ENCODE measurements at regions not wholly inside any gene's neighbourhood (a gene's known extent, or its start where the extent isn't known, plus 50 kb on each side); places are given as distances from the start of the nearest gene placed in this dataset.

- no peak overlapping the region for H3K27ac Mint-ChIP-seq
Measured at GRCh38 chr20:39800548-39800947, 838.4 kb downstream of the DHX35 start.

DNA sequence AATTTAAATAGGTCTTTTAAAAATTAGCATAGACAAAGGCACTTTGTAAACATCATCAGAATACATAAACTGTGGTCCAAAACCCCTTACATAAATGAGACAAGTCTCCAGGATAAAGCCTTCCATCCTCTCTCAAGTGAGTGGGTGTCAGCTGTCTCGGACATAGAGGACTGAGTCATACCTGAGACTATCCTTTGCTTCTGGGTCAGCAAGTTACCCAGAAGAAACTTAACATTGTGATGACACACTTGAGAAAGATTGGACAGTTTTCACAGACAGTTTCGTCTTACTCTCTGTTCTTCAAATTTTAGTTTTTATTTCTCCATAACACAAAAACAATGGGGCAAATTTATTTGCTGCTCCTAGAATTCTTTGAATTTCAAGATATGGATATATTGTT lies 838.0 kb downstream of the DHX35 start:
- peaks cover 1% of the 10 kb centered on the region for H3K9me3 Mint-ChIP-seq
- DNase-seq (no peak), ATAC-seq (no peak)
- no peak overlapping the region for H3K4me3 Mint-ChIP-seq
- ChIA-PET CTCF (no interaction called here), POLR2A (no interaction called here)
- TF ChIP-seq, protein P1, sequence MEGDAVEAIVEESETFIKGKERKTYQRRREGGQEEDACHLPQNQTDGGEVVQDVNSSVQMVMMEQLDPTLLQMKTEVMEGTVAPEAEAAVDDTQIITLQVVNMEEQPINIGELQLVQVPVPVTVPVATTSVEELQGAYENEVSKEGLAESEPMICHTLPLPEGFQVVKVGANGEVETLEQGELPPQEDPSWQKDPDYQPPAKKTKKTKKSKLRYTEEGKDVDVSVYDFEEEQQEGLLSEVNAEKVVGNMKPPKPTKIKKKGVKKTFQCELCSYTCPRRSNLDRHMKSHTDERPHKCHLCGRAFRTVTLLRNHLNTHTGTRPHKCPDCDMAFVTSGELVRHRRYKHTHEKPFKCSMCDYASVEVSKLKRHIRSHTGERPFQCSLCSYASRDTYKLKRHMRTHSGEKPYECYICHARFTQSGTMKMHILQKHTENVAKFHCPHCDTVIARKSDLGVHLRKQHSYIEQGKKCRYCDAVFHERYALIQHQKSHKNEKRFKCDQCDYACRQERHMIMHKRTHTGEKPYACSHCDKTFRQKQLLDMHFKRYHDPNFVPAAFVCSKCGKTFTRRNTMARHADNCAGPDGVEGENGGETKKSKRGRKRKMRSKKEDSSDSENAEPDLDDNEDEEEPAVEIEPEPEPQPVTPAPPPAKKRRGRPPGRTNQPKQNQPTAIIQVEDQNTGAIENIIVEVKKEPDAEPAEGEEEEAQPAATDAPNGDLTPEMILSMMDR (IDR thresholded peaks at IDR 0.05) = no peak
- H3K4me1 Mint-ChIP-seq (ENCODE audit: low read depth) = no peaks in the 10 kb centered on the region
- intact Hi-C loops (cut with micrococcal nuclease) = no loop called here
- H3K36me3 Mint-ChIP-seq (ENCODE audit: low read depth) = no peaks in the 10 kb centered on the region
- H3K27me3 Mint-ChIP-seq = no peaks in the 10 kb centered on the region
- no peak overlapping the region for H3K27ac Mint-ChIP-seq

More at GRCh38 chr20:39800548-39800947, 838.4 kb downstream of the DHX35 start:
- ChIA-PET CTCF (no interaction called here), POLR2A (no interaction called here)
- ATAC-seq (no peak), DNase-seq (no peak)
- no peaks in the 10 kb centered on the region for H3K4me1 Mint-ChIP-seq (ENCODE audit: low read depth)
- intact Hi-C loops (cut with micrococcal nuclease) = no loop called here
- H3K27me3 Mint-ChIP-seq = no peaks in the 10 kb centered on the region
- no peak overlapping the region for H3K4me3 Mint-ChIP-seq
- H3K36me3 Mint-ChIP-seq (ENCODE audit: low read depth) = no peaks in the 10 kb centered on the region
- TF ChIP-seq, protein P1 (IDR thresholded peaks at IDR 0.05) = no peak
- peaks cover 1% of the 10 kb centered on the region for H3K9me3 Mint-ChIP-seq

- CTCF ChIA-PET = no interaction called here
- H3K9me3 Mint-ChIP-seq = peaks cover 1% of the 10 kb centered on the region
- H3K27ac Mint-ChIP-seq = no peak overlapping the region
- H3K4me3 Mint-ChIP-seq = no peak overlapping the region
- ATAC-seq (no peak), DNase-seq (no peak)
- POLR2A ChIA-PET = no interaction called here
- no peaks in the 10 kb centered on the region for H3K27me3 Mint-ChIP-seq
- intact Hi-C loops (cut with micrococcal nuclease) = no loop called here
- no peaks in the 10 kb centered on the region for H3K36me3 Mint-ChIP-seq (ENCODE audit: low read depth)
- TF ChIP-seq, protein P1 (IDR thresholded peaks at IDR 0.05) = no peak
- no peaks in the 10 kb centered on the region for H3K4me1 Mint-ChIP-seq (ENCODE audit: low read depth)
Measured at GRCh38 chr20:39799366-39799965, 837.3 kb downstream of the DHX35 start.

- intact Hi-C loops (cut with micrococcal nuclease) = no loop called here
- Mint-ChIP-seq H3K4me3 (no peak overlapping the region), H3K4me1 (ENCODE audit: low read depth) (no peaks in the 10 kb centered on the region), H3K36me3 (ENCODE audit: low read depth) (no peaks in the 10 kb centered on the region), H3K27ac (no peak overlapping the region), H3K27me3 (no peaks in the 10 kb centered on the region), H3K9me3 (peaks cover 1% of the 10 kb centered on the region)
- ATAC-seq = no peak
- POLR2A ChIA-PET = no interaction called here
- TF ChIP-seq, protein P1 (IDR thresholded peaks at IDR 0.05) = no peak
- CTCF ChIA-PET = no interaction called here
- DNase-seq = no peak
Measured at GRCh38 chr20:39795401-39796272, 833.5 kb downstream of the DHX35 start.

GRCh38 chr20:39792334-39792733 lies 830.2 kb downstream of the DHX35 start:
- TF ChIP-seq, protein P1 (IDR thresholded peaks at IDR 0.05) = no peak
- ChIA-PET CTCF (no interaction called here), POLR2A (no interaction called here)
- no peaks in the 10 kb centered on the region for H3K36me3 Mint-ChIP-seq (ENCODE audit: low read depth)
- intact Hi-C loops (cut with micrococcal nuclease) = no loop called here
- ATAC-seq = no peak
- no peaks in the 10 kb centered on the region for H3K4me1 Mint-ChIP-seq (ENCODE audit: low read depth)
- DNase-seq = no peak
- no peak overlapping the region for H3K4me3 Mint-ChIP-seq
- H3K9me3 Mint-ChIP-seq = no peaks in the 10 kb centered on the region
- H3K27ac Mint-ChIP-seq = no peak overlapping the region
- H3K27me3 Mint-ChIP-seq = no peaks in the 10 kb centered on the region

Data from activated CD8-positive, alpha-beta T cell treated with anti-CD3 and anti-CD28 coated beads for 36 hours (primary cell).